ENCODE measurements at regions not wholly inside any gene's neighbourhood (a gene's known extent, or its start where the extent isn't known, plus 50 kb on each side); places are given as distances from the start of the nearest gene placed in this dataset.

- TF ChIP-seq ZNF219 (CRISPR knock-in tag; IDR thresholded peaks at IDR 0.05; ENCODE audit: borderline replicate concordance) (no peak), E2F1 (CRISPR knock-in tag; IDR thresholded peaks at IDR 0.05) (no peak), SP1 (CRISPR knock-in tag; conservative IDR thresholded peaks at IDR 0.05) (no peak)
Measured at GRCh38 chr10:76736815-76737618, 900.6 kb downstream of the KCNMA1 start (continued).

GRCh38 chr10:76736392-76736791 lies 901.2 kb downstream of the KCNMA1 start:
- H3K27me3 Mint-ChIP-seq (ENCODE audit: low read depth): no peaks in the 10 kb centered on the region
- no peak for TF ChIP-seq AFF4 (CRISPR knock-in tag; IDR thresholded peaks at IDR 0.05; ENCODE audit: borderline replicate concordance)
- TF ChIP-seq GABPB1 (CRISPR knock-in tag; IDR thresholded peaks at IDR 0.05): no peak
- no peak for TF ChIP-seq RORB (CRISPR knock-in tag; IDR thresholded peaks at IDR 0.05)
- no peak for TF ChIP-seq NR3C1 (CRISPR knock-in tag; conservative IDR thresholded peaks at IDR 0.05; ENCODE audit: low read depth)
- no peak for TF ChIP-seq ETV6 (CRISPR knock-in tag; IDR thresholded peaks at IDR 0.05)
- TF ChIP-seq ZNF263 (CRISPR knock-in tag; IDR thresholded peaks at IDR 0.05; ENCODE audit: low read depth): no peak
- TF ChIP-seq CTCF (IDR thresholded peaks at IDR 0.05): no peak
- TF ChIP-seq ZNF121 (CRISPR knock-in tag; IDR thresholded peaks at IDR 0.05): no peak
- TF ChIP-seq GTF2I (CRISPR knock-in tag; conservative IDR thresholded peaks at IDR 0.05): no peak
- TF ChIP-seq USF1 (CRISPR knock-in tag; IDR thresholded peaks at IDR 0.05): no peak
- no peak for TF ChIP-seq E2F4 (CRISPR knock-in tag; IDR thresholded peaks at IDR 0.05; ENCODE audit: borderline replicate concordance, low read depth)
- H3K27ac Mint-ChIP-seq: no peak overlapping the region
- no peak for ATAC-seq
- H3K9me3 Mint-ChIP-seq: peaks cover 8% of the 10 kb centered on the region
- no peak for DNase-seq (ENCODE audit: low spot score)
- POLR2A ChIA-PET: no interaction called here
- H3K36me3 Mint-ChIP-seq: peaks cover 5% of the 10 kb centered on the region
- CTCF ChIA-PET: no interaction called here
- no peak overlapping the region for H3K4me3 Mint-ChIP-seq
- H3K4me1 Mint-ChIP-seq: peaks cover 13% of the 10 kb centered on the region

- Mint-ChIP-seq H3K27me3 (ENCODE audit: low read depth) (no peaks in the 10 kb centered on the region), H3K9me3 (peaks cover 14% of the 10 kb centered on the region), H3K4me3 (no peak overlapping the region), H3K36me3 (peaks cover 9% of the 10 kb centered on the region), H3K4me1 (peaks cover 13% of the 10 kb centered on the region), H3K27ac (no peak overlapping the region)
- no peak for ATAC-seq
- CTCF ChIA-PET: no interaction called here
- POLR2A ChIA-PET: no interaction called here
- no peak for DNase-seq (ENCODE audit: low spot score)
- no peak for TF ChIP-seq OVOL2 (CRISPR knock-in tag; IDR thresholded peaks at IDR 0.05; ENCODE audit: borderline replicate concordance)
- TF ChIP-seq ZNF317 (CRISPR knock-in tag; IDR thresholded peaks at IDR 0.05; ENCODE audit: borderline replicate concordance, low read depth): no peak
- no peak for TF ChIP-seq ZBTB21 (CRISPR knock-in tag; IDR thresholded peaks at IDR 0.05; ENCODE audit: borderline replicate concordance)
- no peak for TF ChIP-seq CREM (CRISPR knock-in tag; IDR thresholded peaks at IDR 0.05)
- TF ChIP-seq ZNF396 (CRISPR knock-in tag; IDR thresholded peaks at IDR 0.05; ENCODE audit: borderline replicate concordance): no peak
- TF ChIP-seq HMGXB4 (CRISPR knock-in tag; IDR thresholded peaks at IDR 0.05): no peak
Measured at GRCh38 chr10:76735866-76736265, 901.7 kb downstream of the KCNMA1 start.

Data from WTC11 (cell line).